GM10248 (cell line): ENCODE measurements at regions not wholly inside any gene's neighbourhood (a gene's known extent, or its start where the extent isn't known, plus 50 kb on each side); places are given as distances from the start of the nearest gene placed in this dataset.

ENCODE experiments used
- CTCF ChIA-PET: fragments of 300-600 bp; sonication (Branson Sonifier 250); formaldehyde crosslinking; extraction: SDS; loops from one replicate; lab custom pipeline; 2021; ENCODE audit warnings: antibody characterized with exemption; lab: Yijun Ruan, JAX
- POLR2A ChIA-PET: fragments of 350-650 bp; sonication (Branson Sonifier 250); formaldehyde crosslinking; extraction: SDS; loops from one replicate; lab custom pipeline; 2020; ENCODE audit warnings: antibody characterized with exemption; lab: Yijun Ruan, JAX
- DNase-seq: peaks from one replicate; pipeline ENCODE4 v3.0.0; 2012; ENCODE audit errors: extremely low spot score
- CTCF ChIP-seq: IDR thresholded peaks from 2 replicates; pipeline ENCODE4 v1.5.1; 2012; ENCODE audit warnings: mild to moderate bottlenecking, low read depth; ENCODE audit errors: extremely low read depth, missing control alignments, control extremely low read depth

GRCh38 chr1:167161762-167162161 is 58.9 kb upstream of the POU2F1 start:
- TF ChIP-seq CTCF: no peak
- no peak for DNase-seq
- ChIA-PET POLR2A (no interaction called here), CTCF (no interaction called here)

GRCh38 chr1:167165219-167165618 is 55.5 kb upstream of the POU2F1 start:
- DNase-seq: no peak
- TF ChIP-seq CTCF: no peak
- ChIA-PET CTCF (interaction anchor here (0.9 to 1.0 kb wide), 2 partner anchors 9 to 55 kb away, joined by 3 read pairs; no protein-coding TSS in a partner anchor), POLR2A (no interaction called here)

- POLR2A ChIA-PET: no interaction called here
- DNase-seq: no peak
- no peak for TF ChIP-seq CTCF
- CTCF ChIA-PET: interaction anchor here (1.0 kb wide), 1 partner anchor 54 kb away, joined by 3 read pairs; no protein-coding TSS in a partner anchor
Measured at GRCh38 chr1:167165948-167166689, 54.6 kb upstream of the POU2F1 start.

GRCh38 chr1:167166690-167167075 is 54.0 kb upstream of the POU2F1 start:
- POLR2A ChIA-PET: no interaction called here
- no peak for DNase-seq
- no peak for TF ChIP-seq CTCF
- CTCF ChIA-PET: no interaction called here

GRCh38 chr1:167168424-167168823 is 52.3 kb upstream of the POU2F1 start:
- no peak for DNase-seq
- ChIA-PET CTCF (no interaction called here), POLR2A (no interaction called here)
- TF ChIP-seq CTCF: no peak

GRCh38 chr1:167169642-167170041 is 51.0 kb upstream of the POU2F1 start:
- TF ChIP-seq CTCF: no peak
- POLR2A ChIA-PET: no interaction called here
- DNase-seq: no peak
- CTCF ChIA-PET: no interaction called here
